Bronchial epithelial cell (primary cell): ENCODE measurements at regions not wholly inside any gene's neighbourhood (a gene's known extent, or its start where the extent isn't known, plus 50 kb on each side); places are given as distances from the start of the nearest gene placed in this dataset.
A peak's percentile ranks its signal among the peaks of the same experiment; 100 is the strongest.

Experiments
- DNase-seq: peaks from one replicate; pipeline ENCODE4 v3.0.0-alpha.2; 2010; ENCODE audit warnings: low read depth
- FAIRE-seq: peaks from 2 replicates; lab custom pipeline; 2011; peaks lifted over from hg19 to GRCh38; lab: Jason Lieb, UNC
- H3K27me3 ChIP-seq: 2 replicates; pipeline ENCODE4 v1.5.1; 2011; ENCODE audit warnings: low read length; ENCODE audit not compliant: control insufficient read depth, insufficient read depth
- H3K36me3 ChIP-seq: 2 replicates; pipeline ENCODE4 v1.5.1; 2011; ENCODE audit warnings: low read length; ENCODE audit not compliant: control insufficient read depth, insufficient read depth
- H3K4me3 ChIP-seq: 2 replicates; pipeline ENCODE4 v1.5.1; 2011; ENCODE audit warnings: mild to moderate bottlenecking, low read depth, low read length, control low read depth
- CTCF ChIP-seq: IDR thresholded peaks from 2 replicates; pipeline ENCODE4 v1.5.1; 2011; ENCODE audit warnings: mild to moderate bottlenecking, moderate library complexity, low read length, control low read depth, inconsistent platforms; ENCODE audit not compliant: insufficient read depth, severe bottlenecking

DNA sequence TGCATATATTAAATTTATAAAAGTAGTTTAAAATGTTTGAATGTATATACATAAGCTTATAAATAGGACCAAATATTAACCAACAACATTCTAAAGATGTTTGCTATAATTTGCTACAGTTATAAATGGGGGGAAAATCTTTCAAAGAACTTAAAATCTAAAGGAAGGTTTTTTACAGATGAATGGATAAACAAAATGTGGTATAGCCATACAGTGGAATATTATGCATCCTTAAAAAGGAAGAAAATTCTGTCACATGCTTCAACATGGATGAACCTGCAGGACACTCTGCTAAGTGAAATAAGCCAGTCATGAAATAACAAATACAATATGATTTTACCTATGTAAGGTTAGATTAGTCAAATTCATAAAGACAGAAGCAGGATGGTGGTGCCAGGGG lies 75.8 kb downstream of the TMEM17 start:
- FAIRE-seq = no peak
- Histone ChIP-seq H3K27me3 (no peaks in the 10 kb centered on the region), H3K36me3 (no peaks in the 10 kb centered on the region), H3K4me3 (no peak overlapping the region)
- no peak for TF ChIP-seq CTCF
- no peak for DNase-seq

- no peak for DNase-seq
- H3K36me3 ChIP-seq = no peaks in the 10 kb centered on the region
- H3K4me3 ChIP-seq = no peak overlapping the region
- H3K27me3 ChIP-seq = no peaks in the 10 kb centered on the region
- no peak for FAIRE-seq
- TF ChIP-seq CTCF = no peak
Measured at GRCh38 chr2:62427146-62427545, 78.8 kb downstream of the TMEM17 start.

GRCh38 chr2:62426154-62426912 lies 79.7 kb downstream of the TMEM17 start:
- Histone ChIP-seq H3K36me3 (no peaks in the 10 kb centered on the region), H3K4me3 (no peak overlapping the region), H3K27me3 (no peaks in the 10 kb centered on the region)
- no peak for TF ChIP-seq CTCF
- DNase-seq (no peak), FAIRE-seq (no peak)

GRCh38 chr2:62425684-62426083 lies 80.3 kb downstream of the TMEM17 start:
- Histone ChIP-seq H3K27me3 (no peaks in the 10 kb centered on the region), H3K36me3 (no peaks in the 10 kb centered on the region), H3K4me3 (no peak overlapping the region)
- no peak for TF ChIP-seq CTCF
- DNase-seq = no peak
- no peak for FAIRE-seq

DNA sequence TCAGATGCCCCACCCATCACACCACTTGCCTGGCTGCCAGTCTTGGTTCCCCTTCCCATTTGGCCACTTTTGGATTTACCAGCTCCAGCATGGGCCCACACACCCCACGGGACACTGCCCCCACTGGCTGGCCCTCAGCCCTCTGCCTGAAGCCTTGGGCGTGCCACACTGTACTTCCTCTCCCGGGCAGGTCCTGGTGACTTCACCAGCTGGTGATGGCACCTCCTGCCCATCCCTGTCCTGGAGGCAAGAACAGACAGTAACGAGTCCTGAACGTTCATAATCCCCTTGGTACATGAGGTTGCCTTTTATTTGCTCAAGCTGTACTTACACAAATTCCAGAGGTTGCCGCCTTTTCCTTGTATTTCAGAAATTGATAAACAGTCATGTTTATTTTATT lies 81.1 kb downstream of the TMEM17 start:
- Histone ChIP-seq H3K36me3 (no peaks in the 10 kb centered on the region), H3K4me3 (no peak overlapping the region), H3K27me3 (no peaks in the 10 kb centered on the region)
- FAIRE-seq (no peak), DNase-seq (peak; percentile 71)
- peak; percentile 28 for TF ChIP-seq CTCF
